ENCODE measurements at regions not wholly inside any gene's neighbourhood (a gene's known extent, or its start where the extent isn't known, plus 50 kb on each side); places are given as distances from the start of the nearest gene placed in this dataset.
"Not testable (repeated sequence)": the region's sequence is repeated elsewhere in the genome, so short reads cannot be mapped to it uniquely, and the experiment has no call there.

DNA sequence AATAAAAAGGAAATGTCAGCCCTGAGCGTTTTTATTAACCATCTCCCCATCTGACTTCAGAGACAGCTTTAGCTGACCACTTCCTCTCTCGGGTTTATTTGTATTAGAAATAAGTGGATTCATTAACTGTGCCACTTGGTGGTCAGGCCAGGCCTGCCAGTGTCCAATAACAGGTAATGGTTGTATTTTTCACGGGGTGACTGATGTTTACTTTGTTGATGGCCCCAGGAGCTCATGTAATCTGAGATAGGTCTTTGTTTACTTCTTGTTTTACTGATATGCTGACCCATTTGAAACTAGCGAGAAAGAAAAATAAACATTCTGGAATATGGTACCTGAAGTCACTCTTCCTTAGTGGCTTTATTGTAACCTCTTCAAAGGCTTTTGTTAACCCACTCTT is 504.3 kb upstream of the SLC35B3 start:
- no peak for DNase-seq (ENCODE audit: low spot score in 2 of 2)
- intact Hi-C loops (cut with DNase I) = no loop called here
- Histone ChIP-seq H3K27me3 (no peaks in the 10 kb centered on the region), H3K4me1 (no peaks in the 10 kb centered on the region), H3K27ac (no peak overlapping the region), H3K9me3 (no peaks in the 10 kb centered on the region), H3K36me3 (no peaks in the 10 kb centered on the region), H3K4me3 (no peak overlapping the region)
- TF ChIP-seq, protein P1, sequence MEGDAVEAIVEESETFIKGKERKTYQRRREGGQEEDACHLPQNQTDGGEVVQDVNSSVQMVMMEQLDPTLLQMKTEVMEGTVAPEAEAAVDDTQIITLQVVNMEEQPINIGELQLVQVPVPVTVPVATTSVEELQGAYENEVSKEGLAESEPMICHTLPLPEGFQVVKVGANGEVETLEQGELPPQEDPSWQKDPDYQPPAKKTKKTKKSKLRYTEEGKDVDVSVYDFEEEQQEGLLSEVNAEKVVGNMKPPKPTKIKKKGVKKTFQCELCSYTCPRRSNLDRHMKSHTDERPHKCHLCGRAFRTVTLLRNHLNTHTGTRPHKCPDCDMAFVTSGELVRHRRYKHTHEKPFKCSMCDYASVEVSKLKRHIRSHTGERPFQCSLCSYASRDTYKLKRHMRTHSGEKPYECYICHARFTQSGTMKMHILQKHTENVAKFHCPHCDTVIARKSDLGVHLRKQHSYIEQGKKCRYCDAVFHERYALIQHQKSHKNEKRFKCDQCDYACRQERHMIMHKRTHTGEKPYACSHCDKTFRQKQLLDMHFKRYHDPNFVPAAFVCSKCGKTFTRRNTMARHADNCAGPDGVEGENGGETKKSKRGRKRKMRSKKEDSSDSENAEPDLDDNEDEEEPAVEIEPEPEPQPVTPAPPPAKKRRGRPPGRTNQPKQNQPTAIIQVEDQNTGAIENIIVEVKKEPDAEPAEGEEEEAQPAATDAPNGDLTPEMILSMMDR (IDR thresholded peaks at IDR 0.05) = no peak

DNA sequence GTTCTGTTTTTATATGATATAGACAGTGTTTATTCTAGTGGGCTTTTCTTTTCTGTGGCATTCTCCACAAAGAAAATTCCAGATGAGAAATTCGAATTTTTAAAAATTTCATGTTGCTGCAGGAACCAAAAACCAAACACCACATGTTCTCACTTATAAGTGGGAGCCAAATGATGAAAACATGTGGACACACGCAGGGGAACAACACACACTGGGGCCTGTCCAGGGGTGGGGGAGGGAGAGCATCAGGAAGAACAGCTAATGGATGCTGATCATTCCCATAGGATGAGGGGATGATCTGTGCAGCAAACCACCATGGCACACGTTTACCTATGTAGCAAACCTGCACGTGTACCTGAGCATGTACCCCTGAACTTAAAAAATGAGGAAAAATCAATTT is 499.0 kb upstream of the SLC35B3 start:
- Histone ChIP-seq H3K4me1 (no peaks in the 10 kb centered on the region), H3K27ac (no peak overlapping the region), H3K4me3 (no peak overlapping the region), H3K9me3 (no peaks in the 10 kb centered on the region), H3K36me3 (no peaks in the 10 kb centered on the region), H3K27me3 (no peaks in the 10 kb centered on the region)
- no peak for DNase-seq (ENCODE audit: low spot score in 2 of 2)
- intact Hi-C loops (cut with DNase I) = no loop called here
- TF ChIP-seq, protein P1 (IDR thresholded peaks at IDR 0.05) = no peak

DNA sequence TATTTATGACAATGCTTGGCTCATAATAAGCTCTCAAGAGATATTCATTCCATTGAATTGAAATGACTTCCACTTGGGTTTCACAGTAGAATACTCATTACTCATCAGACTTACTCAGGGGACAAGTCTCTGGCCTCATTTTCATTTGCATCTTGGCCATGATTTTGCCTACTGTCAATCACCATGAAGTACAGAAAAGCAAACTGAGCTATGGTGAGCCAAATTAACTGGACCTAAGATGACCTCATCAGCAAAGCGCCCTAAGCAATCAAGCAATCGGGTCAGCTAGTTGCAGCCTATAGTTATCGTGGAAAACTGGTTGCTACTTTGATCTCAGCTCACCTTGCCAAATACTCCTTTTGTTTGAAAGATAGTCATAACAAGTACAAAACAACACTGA is 494.7 kb upstream of the SLC35B3 start:
- no peak overlapping the region for H3K27ac ChIP-seq
- intact Hi-C loops (cut with DNase I) = no loop called here
- TF ChIP-seq, protein P1 (IDR thresholded peaks at IDR 0.05) = no peak
- no peaks in the 10 kb centered on the region for H3K36me3 ChIP-seq
- no peaks in the 10 kb centered on the region for H3K27me3 ChIP-seq
- no peaks in the 10 kb centered on the region for H3K4me1 ChIP-seq
- no peak overlapping the region for H3K4me3 ChIP-seq
- DNase-seq (ENCODE audit: low spot score in 2 of 2) = no peak
- no peaks in the 10 kb centered on the region for H3K9me3 ChIP-seq

DNA sequence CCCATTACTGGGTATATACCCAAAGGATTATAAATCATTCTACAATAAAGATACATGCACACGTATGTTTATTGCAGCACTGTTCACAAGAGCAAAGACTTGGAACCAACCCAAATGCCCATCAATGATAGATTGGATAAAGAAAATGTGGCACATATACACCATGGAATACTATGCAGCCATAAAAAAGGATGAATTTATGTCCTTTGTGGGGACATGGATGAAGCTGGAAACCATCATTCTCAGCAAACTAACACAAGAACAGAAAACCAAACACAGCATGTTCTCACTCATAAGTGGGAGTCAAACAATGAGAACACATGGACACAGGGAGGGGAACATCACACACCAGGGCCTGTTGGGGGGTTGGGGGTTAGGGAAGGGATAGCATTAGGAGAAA is 484.9 kb upstream of the SLC35B3 start:
- H3K27me3 ChIP-seq; H3K9me3 ChIP-seq; H3K4me3 ChIP-seq; DNase-seq (ENCODE audit: low spot score in 2 of 2); H3K36me3 ChIP-seq; intact Hi-C loops (cut with DNase I); H3K27ac ChIP-seq; H3K4me1 ChIP-seq: not testable (repeated sequence)

DNA sequence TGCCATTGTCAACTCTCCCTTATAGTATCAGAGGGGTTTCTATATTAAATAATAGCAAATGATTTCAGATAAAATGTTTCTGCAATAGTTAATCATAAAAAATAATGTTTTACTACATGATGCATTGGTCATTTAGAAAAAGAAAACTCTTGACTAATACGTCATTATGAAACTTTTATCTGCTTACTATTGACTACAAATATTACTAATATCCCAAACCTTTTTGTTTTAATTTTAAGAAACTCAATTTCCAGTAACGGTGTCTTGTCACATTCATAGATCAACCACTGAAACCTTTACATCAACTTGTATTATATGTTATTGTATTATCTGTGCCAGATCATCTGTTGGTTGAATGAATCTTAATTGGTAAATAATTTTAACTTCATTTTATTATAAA is 482.9 kb upstream of the SLC35B3 start:
- peaks cover 0 to 3% of the 10 kb centered on the region in 2 donors for H3K9me3 ChIP-seq

DNA sequence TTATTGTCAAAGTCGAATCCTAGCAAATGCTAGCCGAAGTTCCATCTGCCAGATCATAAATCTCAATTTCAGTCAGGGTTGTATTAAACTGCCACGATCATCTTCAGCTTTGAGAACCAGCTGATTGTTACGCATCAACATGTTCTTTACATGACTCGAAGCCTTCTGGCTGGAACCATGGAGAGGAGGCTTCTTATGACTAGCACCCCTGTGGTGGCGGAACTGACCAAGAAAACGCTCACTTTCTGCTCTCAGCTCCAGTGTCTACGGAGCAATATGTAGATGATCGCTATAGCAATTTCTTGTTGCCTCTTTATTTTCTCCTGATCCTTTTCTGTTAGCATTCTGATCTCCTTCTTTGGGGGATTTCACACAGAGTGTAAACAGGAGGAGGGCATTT is 479.4 kb upstream of the SLC35B3 start:
- no peak for DNase-seq (ENCODE audit: low spot score in 2 of 2)
- intact Hi-C loops (cut with DNase I) = no loop called here
- Histone ChIP-seq H3K27me3 (no peaks in the 10 kb centered on the region), H3K9me3 (peaks cover 0 to 3% of the 10 kb centered on the region in 2 donors), H3K4me3 (no peak overlapping the region), H3K4me1 (no peaks in the 10 kb centered on the region), H3K36me3 (no peaks in the 10 kb centered on the region), H3K27ac (no peak overlapping the region)
- TF ChIP-seq, protein P1 (IDR thresholded peaks at IDR 0.05) = no peak

More for the DNA sequence above, 482.9 kb upstream of the SLC35B3 start:
- no peaks in the 10 kb centered on the region for H3K36me3 ChIP-seq
- no peaks in the 10 kb centered on the region for H3K27me3 ChIP-seq
- H3K4me1 ChIP-seq = no peaks in the 10 kb centered on the region
- H3K27ac ChIP-seq = no peak overlapping the region
- TF ChIP-seq, protein P1 (IDR thresholded peaks at IDR 0.05) = no peak
- intact Hi-C loops (cut with DNase I) = no loop called here
- no peak for DNase-seq (ENCODE audit: low spot score in 2 of 2)
- H3K4me3 ChIP-seq = no peak overlapping the region

Measured in ascending aorta (tissue), 2 donors.